GM12872 (cell line): ENCODE measurements at regions not wholly inside any gene's neighbourhood (a gene's known extent, or its start where the extent isn't known, plus 50 kb on each side); places are given as distances from the start of the nearest gene placed in this dataset.
A peak's percentile ranks its signal among the peaks of the same experiment; 100 is the strongest.

ENCODE experiments used
- TF ChIP-seq, protein P1 (sequence below): IDR thresholded peaks from 3 replicates; pipeline ENCODE4 v1.5.1; 2011; ENCODE audit warnings: low read depth, mild to moderate bottlenecking, low read length, moderate library complexity; ENCODE audit not compliant: insufficient read depth

DNA sequence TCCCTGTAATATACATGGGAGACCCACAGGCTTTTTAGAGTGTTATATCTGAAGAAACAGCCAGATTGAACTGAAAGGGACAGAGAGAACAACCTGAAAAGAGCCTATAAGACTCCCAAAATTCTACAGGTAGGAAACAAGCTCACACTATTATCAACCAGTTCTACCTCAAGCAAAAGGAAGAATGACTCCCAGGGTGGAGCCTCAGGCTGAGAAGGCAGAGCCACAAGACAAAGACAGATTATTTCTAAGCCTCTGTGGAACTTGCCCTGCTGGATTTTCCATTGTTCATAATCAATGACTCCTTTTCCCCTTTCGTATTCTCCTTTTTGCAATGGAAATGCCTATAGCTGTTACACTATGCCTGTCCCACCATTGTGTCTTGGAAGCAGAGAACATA lies 95.1 kb upstream of the LMCD1 start:
- TF ChIP-seq, protein P1, sequence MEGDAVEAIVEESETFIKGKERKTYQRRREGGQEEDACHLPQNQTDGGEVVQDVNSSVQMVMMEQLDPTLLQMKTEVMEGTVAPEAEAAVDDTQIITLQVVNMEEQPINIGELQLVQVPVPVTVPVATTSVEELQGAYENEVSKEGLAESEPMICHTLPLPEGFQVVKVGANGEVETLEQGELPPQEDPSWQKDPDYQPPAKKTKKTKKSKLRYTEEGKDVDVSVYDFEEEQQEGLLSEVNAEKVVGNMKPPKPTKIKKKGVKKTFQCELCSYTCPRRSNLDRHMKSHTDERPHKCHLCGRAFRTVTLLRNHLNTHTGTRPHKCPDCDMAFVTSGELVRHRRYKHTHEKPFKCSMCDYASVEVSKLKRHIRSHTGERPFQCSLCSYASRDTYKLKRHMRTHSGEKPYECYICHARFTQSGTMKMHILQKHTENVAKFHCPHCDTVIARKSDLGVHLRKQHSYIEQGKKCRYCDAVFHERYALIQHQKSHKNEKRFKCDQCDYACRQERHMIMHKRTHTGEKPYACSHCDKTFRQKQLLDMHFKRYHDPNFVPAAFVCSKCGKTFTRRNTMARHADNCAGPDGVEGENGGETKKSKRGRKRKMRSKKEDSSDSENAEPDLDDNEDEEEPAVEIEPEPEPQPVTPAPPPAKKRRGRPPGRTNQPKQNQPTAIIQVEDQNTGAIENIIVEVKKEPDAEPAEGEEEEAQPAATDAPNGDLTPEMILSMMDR = no peak

DNA sequence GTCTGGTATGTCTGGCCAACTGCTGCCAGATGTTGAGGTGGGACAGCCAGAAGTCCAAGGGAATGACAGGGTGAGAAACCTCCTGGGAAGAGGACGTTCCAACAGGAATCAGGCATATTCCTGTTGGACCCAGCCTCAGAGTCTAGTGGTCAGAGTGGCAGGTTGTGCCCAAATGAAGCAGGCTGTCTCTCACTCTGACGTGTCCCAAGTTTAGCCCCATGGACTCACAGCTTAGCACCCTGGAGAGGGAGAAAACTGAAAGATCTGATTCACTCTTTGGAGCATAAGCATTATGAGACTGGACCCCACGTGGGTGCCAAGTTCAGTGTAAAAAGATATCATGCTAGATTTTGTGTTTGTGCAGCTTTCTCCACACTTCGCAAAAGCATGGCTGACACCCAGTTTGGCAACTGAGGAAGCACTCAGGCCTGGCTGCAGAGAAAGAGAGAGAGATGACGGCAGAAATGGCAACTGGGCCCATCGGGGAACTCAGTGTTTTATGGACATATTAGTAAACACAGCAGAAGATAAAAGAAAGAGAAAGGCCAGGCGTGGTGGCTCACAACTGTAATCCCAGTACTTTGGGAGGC lies 88.2 kb upstream of the LMCD1 start:
- TF ChIP-seq, protein P1 = no peak

DNA sequence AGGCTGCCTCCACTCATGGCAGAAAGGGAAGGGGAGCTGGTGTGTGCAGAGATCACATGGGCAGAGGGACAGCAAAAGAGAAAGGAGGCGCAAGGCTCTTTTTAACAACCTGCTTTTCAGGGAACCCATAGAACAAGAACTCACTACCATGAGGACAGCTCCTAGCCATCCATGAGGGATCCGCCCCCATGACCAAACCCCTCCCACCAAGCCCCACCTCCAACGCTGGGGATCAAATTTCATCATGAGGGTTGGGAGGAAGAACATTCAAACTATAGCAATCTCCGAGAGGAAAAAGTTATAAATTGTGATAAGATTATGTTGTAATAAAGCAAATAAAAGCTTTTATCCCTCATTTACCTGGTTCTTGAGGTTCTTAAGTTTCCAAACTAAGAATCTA lies 84.7 kb upstream of the LMCD1 start:
- TF ChIP-seq, protein P1 = no peak

DNA sequence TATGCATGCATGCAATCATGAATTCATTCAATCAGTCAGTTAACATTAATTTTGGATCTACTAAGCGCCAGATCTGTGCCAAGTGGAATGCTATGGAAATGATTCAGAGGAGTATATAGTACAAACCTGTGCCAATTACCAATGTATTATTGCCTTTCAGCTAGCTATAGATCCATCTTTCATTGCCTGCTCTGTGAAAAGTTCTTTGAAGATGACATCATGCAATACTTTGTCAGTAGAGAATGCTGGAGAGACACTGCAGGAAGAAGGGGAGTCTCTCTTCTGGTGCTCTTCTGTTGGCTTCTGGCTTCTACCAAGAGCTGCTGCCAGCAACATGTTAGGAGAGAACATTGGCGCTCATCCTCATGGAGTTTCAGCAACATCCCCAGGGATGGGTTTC lies 81.0 kb upstream of the LMCD1 start:
- TF ChIP-seq, protein P1 = no peak

DNA sequence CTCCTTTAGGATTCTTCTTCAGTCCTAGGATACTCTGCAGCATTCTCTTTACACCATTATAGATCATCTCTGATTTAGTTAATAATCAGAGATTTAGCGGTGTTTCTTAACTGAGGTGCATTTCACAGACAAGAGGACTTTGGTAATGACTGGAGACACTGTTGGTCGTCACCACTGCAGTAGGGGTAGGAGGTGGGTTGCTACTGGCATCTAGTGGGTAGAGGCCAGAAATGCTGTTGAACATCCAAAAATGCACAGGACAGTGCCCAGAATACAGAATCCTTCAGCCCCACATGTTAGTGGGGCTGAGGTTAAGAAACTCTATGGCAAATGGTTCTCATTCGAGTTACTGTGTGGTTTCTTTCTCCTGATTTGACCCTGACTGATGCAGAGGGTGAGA lies 80.4 kb upstream of the LMCD1 start:
- TF ChIP-seq, protein P1 = 0 out of 3 replicates have a peak, but pooled peaks have one; percentile 22

DNA sequence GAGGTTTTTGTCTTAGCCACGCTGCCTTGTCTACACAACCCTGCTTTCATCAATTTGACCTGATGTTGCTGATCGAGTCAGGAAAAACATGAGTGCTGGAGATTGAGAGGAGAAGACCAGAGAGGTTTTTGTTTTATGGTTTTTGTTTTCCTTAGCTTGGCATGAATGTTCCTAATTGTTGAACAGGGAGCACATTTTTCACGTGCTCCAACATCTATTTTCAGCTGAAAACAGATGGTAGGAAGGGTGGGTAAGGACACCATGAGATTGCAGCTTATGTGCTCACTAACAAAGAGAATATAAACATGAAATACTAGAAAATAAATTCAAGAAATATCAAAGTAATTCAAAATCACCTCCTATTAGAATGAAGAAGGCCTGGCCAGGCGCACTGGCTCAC lies 79.9 kb upstream of the LMCD1 start:
- TF ChIP-seq, protein P1 = no peak

DNA sequence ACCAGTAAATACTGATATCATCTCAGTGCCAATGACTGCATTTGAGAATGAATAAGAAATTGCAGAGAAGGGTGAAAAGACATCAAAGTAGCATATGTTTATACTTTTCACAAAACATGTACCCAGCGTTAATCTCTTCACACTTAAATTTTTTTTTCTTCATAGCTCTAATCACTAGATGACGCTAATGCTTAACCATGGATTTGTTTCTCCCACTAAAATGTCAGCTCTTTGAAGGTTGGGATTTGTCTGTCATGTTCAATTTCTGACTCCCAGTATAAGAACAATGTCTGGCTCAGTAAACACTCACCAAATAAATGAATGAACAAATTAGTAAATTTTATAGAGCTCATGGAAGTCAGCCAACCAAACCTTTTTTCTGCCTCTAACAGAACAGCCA lies 78.3 kb upstream of the LMCD1 start:
- TF ChIP-seq, protein P1 = no peak
